HG02840 (cell line): ENCODE measurements at regions not wholly inside any gene's neighbourhood (a gene's known extent, or its start where the extent isn't known, plus 50 kb on each side); places are given as distances from the start of the nearest gene placed in this dataset.

Source experiments
- ATAC-seq: cut with Tn5 transposase; IDR thresholded peaks from one replicate; pipeline ENCODE4 v1.9.1; 2021; ENCODE audit warnings: mild to moderate bottlenecking, moderate library complexity, moderate number of reproducible peaks; ENCODE audit not compliant: unreplicated experiment, low FRiP score

DNA sequence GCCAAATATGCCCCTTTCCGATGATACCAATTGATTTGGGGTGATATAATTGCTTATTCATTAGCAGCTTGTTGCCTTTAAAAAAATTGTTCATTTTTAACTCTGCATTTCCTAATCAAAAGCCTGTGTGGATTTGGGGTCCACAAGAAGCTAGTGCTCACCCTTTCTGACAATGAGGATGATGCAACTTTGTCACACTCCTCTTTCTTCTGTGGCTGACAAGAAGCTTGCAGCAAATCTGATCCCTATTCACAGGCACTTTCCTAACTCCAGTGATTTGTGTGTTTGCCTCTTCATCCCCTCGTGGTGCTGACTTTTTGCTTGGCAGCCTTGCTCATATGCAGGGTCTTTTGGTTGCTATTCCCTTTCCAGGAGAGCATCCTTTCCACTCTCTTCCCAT, 182.7 kb upstream of the LDB2 start:
- ATAC-seq: no peak

DNA sequence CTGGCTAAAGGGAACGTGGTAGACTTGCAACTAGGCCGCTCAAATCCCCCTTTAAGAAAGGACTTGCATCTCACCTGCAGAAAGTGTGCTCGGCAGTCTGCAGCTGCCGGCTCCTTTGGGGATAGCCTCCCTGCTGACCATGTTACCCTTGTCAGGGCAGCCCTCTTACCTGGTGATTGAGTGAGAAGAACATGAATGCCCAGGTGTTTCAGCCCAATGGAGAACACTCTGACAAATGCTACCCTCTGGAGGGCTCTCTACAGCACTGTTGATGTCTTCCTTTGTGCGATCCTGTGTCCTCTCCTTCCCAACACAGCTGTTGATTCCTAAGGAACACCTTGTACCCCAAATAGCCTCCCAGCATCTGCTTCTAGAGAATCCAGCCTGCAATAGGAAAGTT, 178.7 kb upstream of the LDB2 start:
- no peak for ATAC-seq

DNA sequence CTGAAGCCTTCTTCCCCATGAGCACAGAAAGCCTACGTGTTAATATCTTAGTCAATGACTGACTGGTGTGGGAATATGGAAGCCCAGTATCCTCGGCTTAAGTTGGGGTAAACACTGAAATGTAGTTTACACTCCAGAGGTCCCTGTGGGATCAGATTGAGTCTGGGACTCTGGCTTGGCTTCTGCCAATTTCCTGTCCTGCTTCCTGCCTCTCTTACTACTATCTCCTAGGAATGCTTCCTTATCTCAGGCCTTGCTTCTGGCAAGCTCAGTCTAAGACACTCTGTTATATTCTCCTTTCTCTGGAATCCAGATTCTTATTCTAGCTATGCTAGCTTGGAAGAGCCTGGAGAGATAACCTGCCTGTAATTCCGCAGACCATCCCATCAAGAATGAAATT, 174.0 kb upstream of the LDB2 start:
- no peak for ATAC-seq

DNA sequence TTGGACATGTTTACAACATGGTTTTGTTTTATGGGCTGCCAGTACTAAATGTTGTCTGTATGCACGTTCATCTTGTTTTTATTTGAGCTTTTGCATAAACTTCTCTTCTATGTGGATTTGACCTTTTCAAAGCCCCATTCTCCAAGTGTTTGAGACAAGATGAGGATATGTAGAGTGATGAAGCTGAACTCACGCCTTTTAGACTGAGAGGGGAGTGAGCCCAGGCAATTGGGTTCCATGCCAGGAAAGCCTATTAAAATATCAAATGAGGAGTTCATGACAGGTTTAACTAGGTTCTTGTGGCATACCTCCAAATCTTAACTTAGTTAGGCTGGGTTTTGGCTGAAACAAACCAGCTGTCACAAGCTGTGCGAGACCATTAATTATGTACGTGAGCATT, 170.4 kb upstream of the LDB2 start:
- no peak for ATAC-seq

DNA sequence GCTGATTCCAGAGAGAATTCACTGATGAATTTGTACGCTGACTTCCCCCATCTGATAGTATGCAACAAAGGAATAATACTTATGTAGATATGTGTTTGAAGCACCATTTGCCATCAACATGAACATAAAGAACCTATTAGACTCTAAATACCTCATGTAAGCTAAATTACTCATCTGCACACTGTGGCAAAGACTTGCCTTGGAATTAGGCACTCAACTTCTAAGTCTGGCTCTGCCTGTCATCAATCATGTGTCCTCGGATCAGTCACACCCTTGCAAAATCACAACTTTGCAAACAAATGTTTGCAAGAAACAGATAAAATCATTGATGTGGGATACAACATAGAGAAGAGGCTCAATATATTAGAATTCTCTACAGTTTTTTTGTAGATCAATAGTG, 169.9 kb upstream of the LDB2 start:
- no peak for ATAC-seq

DNA sequence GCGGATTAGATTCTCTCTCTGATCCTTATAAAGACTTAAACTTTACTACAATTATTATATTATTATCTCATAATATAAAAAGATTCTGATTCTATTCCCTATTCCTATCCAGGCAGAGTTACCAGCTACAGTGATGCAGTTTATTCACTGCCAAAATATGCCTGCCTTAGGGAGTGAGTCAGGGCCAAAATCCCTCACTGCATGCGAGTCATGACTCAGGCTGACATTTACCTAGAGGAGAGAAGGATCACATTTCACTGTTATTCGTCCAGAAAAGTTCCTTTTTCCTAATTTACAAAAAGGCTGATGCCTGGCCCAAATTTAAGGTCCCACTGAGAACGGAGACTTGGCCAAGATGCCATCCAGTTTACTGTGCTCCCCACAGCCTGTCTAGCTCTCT, 168.5 kb upstream of the LDB2 start:
- ATAC-seq: no peak

DNA sequence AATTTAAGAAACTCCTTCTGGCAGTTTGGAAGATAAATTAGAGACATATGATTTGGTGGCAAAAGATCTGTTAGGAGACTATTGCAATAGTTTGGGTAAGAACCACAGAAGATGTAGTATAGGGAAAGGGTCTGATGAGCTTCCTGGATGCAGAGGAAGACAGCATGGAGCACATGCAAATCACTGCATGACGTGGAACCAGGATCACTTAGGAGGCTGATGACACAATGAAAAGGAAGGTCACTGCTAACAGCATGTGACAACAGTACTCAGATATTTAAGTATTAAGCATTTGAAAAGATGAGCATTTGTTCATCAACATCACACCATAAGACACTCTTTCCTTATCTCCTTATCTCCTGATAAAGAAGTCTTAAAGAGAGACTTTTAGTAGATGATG, 167.8 kb upstream of the LDB2 start:
- no peak for ATAC-seq

DNA sequence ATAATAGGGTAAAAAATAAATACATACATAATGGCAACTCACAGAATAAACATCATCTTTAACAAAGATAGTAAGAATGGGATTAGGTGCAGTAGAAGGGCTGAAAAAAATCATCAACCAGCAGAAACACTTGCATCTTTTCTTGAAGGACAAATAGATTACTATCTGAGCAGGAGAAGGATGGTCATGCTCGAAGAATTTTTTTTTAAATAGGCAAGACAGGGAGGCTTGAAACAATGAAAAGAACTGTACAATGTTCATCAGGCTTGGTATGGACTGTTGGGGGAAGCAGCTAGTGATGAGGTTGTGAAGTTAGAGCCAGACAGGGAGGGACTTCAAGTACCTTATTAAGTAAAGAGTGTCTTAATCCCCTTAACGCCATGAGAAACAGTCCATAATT, 167.4 kb upstream of the LDB2 start:
- ATAC-seq: no peak

DNA sequence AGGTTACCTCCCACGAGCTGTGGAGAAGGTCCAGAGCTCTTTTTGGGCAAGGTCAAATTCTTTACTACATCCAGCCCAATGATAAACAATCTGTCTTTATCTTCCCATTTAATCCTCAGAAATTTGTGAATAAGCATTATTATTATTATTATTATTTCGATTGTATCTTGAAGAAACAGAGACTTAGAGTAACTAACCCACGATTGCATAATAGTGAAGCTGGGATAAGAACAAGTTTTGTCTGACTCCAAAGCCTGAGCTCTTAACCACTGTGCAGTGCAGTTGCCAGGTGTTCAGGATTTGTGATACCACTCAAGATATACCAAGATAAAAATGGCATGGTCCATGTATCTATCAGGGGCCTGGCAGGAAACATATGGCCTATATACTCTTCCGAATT, 166.5 kb upstream of the LDB2 start:
- ATAC-seq: no peak

DNA sequence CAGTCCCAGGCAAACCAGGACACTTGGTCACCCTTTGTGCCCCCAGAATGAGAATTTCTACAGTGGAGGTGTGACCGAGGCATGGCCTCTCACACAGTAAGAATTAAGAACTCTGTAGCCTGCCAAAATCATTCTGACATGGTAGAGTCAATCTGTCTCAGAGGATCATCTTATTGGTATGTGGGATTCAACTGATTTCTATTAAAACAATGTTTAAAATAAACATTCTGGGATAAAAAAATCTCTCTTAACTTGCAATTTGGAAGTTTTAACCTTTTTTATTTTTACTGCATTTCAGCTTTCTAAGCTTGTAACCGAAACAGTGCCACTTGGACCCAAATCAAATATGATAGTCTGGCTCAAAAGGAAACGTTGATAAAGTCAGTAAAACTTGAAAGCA, 165.4 kb upstream of the LDB2 start:
- ATAC-seq: no peak

DNA sequence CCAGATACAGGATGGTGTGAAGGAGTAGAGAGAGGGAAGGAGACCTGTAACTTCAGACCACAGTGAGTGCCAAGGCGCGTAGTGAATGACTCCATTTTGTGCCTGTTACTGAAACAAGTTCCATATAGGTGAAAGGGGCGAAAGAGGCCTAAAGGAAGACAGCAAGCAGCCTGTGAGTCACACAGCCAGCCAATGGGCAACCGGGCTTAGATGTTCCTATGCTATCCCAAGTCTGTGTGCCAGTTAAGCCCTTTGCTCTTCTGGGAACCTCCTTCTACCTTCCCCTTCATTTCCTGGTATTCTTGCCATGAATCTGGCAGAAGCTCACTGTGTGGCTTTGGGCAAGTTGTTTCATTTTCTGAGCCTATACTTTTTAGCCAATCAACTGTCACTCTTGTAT, 161.8 kb upstream of the LDB2 start:
- no peak for ATAC-seq

DNA sequence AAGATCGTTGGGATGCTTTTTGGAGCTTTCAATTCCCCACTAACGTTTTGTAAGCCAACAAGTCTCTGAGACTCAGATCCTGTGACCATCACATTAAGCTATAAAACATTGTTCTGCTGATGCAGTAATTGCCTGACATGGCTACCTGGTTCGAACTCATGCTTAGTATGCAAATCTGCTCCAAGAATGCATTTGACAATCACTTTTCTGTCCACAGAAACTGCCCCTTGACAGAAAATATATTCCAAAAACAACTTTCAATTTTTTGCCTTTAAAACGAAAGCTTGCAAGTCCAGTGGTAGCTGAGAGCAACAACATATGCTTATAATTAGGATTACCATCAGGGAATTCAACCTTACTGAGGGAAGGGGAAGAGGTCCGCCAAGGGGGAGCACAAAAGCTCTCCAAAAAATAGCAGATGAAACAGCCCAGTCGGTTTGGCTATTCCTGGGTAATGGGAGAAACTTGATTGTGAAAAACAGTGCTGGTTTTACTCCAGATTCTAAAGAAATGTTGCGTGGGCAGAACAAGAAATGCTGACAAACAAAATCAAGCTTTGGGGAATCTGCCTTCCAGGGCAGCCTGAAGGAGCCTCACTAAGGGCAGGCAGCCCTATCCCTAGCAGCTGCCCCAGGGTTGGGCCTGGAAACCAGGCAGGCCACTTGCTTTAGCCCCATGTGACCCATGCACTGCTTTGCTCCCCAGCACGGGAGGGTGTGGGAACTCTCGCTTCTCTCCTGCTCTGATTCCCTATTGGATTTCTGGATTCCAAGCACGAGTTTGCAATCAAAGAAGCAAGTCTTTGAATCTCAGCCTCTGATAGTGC, 160.7 kb upstream of the LDB2 start:
- ATAC-seq: no peak

DNA sequence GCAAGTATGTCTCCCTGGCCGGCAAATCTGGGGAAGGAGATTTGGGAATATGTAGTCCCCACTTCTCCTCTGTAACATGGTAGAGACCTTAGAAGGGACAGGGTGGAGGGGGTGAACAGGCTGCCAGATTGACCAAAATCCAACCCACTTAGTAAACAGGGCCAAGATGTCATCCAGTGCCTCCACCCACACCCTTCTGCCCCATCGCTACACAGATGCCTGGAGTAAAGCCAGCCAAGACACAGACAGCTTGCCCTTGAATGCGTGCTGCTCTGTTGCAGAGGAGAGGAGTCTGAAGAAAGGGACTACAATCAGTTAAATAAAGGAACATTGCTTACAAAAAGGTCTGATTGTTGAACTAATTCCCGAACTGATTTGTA, 160.1 kb upstream of the LDB2 start:
- no peak for ATAC-seq

DNA sequence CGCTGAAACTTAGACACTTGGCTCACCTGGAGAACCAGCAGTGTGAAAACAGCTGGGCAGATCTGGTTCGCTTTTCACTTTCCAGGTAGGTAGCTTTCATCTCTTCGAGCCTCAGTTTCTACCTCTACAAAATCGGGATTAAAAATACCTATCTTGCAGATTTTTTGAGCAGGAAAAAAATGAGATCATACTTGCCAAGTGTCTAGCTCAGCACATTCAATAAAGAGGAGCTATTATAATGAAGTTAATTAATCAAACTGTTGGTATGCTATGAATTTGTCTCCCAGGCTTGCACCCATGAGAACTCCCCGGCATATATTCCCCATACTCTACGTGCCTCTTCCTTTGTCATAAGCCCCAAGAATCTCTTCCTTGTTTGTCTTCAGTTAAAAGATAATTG, 158.6 kb upstream of the LDB2 start:
- ATAC-seq: no peak

DNA sequence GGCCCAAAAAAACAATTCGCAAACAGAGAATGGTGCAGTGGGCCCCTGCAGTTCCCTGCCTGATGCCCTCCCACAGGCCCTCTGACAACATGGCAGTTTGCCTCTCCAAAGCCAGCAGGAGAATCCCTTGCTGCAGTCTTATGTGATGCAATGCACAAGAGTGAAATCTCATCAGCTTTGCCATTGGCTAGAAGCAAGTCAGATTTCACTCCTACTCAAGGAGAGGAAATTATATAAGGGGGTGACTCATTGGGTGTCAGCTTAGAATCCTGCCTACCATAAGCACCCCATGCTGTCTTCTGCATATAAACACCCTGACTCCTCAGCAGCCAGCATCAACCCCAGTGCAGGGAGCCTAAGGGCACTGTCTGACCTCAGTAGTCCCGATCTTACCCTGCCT, 157.3 kb upstream of the LDB2 start:
- no peak for ATAC-seq

DNA sequence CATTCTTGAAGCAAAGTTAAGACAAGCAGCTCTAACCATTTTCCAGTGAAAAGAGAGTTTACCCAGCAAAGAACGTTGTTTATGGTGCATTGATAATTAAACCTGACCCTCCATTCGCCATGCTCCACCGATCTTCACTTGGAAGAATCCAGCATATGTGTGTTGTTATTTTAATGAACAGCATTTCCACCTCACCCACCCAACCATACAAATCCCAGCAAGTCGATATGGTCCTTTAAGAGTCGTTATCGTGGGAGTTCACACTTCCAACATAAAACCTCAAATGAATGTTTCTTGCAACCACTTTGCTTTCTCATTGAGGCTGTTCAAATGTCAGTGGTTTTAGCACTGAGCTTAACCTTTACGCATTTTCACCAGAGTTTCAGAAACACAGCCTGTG, 147.4 kb upstream of the LDB2 start:
- no peak for ATAC-seq

DNA sequence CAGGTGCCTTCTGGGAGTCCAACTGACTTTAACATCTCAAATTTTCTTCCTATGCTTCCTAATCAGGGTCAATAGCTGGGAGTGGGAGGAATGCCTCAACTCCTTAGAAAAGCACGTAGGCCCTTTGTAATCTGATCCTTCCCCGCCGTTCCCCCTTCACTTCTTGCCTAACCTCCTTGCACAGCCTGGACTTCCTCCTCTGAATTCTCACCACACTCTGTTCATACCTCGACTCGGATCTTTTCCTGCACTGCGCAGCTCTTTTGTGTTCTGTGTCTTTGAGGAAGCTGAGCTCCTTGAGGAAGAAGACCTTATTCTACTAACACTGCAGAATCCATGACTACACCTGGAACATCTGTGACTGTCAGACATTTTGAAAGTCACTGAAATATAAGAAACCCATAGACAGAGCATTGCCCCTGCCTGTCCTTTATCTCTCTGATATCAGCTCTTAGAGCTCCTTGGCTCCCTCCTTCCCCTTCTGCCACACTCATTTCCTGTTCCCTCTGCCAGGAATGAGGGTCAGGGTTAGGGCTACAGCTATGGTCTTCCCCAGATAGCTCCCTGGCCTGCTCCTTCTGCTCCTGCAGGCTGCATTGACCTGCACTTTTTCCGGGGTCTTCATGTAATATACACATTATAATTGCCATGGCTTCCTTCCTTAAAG, 140.2 kb upstream of the LDB2 start:
- no peak for ATAC-seq

DNA sequence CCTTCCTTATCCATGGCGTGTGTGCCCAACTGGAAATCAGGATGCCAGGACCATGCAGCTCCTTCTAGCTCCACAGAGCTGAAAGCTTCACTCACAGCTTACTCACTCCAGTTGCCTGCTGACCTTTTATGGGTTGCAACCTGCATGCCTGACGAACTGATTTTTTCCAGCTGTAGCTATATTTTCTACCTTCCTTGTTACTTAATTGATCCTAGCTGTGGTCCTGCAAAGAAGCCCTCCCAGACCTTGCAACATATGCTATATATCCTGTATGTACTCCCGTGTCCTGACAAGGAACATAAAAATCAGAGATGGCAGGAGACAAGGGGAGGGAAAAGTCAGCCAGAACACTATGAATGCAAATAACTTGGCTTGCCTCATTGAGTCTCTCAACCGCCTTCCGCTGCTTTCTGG, 135.3 kb upstream of the LDB2 start:
- no peak for ATAC-seq

DNA sequence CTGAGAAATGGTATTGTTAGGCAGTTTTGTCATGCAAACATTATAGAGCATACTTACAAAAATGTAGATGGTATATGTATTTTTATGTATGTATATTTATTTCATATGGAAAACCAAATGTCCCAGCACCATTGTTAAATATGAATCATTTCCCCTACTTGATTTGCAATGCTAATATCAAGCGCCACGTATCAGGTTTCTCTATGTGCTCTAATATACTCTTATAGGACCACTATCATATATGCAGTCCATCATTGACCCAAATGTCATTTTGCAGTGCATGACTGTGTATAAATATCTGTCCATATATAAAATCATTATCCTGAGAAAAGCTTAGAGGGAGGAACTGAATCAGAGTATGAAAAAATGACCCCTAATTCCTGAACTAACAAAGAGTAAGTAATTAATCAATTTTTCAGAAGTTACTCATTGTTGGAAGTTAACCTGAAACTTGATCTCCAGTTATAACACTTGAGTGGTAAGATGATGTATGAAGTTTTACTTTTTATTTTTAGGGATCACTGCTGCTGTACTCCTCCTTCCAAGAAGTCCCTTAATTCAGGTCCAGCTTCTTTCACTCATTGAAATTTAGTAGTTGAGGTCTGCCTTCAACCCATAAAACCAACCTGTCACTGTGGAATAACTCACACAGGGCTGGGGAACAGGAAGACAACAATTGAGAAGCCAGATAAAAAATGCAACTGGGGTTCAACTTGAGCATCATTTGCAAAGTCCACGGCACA, 134.8 kb upstream of the LDB2 start:
- no peak for ATAC-seq

DNA sequence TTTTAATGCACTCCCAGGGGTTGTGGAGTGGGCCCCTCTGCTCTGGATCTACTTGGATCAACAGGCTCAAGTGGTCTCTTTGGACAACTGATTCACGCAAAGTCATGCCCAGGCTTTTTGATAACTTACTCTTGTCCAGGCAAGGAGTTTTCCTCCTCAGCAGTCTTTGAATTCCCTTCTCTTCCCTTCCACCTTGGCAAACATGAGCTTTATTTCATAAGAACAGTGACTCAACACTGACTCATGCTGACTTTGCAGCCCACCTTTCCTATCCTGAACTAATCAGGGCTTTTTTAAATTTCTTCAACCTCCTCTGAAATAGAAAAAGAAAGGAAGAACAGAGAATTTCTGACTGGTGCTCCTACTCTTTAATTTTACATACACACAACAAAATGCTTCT, 132.1 kb upstream of the LDB2 start:
- no peak for ATAC-seq

DNA sequence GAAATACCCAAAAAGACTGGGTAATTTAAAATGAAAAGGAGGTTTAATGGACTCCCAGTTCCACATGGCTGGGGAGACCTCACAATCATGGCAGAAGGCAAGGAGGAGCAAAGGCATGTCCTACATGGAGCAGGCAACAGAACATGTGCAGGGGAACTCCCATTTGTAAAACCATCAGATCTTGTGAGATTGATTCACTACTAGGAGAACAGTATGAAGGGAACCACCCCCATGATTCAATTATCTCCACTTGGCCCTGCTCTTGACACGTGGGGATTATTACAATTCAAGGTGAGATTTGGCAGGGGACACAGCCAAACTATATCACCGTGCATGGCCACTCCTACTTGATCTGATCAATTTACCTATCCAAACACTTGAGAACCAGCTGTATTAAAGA, 131.5 kb upstream of the LDB2 start:
- no peak for ATAC-seq

DNA sequence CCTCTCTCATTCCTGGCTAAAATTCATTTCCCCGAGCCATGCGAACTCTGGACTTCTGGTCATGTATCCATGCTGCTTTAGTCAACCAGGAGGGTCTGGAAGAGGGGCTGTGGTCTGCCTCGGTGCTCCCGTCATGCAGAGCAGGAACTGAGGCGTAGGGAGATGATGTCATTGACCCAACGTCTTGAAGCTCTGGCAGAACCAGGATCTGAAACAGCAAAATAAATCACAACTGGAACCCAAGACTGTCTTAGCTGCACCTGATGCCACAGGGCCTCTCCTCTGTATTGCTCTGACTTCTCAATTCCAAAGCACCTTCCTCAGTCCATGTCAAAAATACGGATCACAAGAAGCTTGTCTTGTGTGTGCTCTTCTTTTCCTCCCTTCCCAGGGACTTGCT, 131.0 kb upstream of the LDB2 start:
- ATAC-seq: no peak
